T47D (cell line): ENCODE measurements at regions not wholly inside any gene's neighbourhood (a gene's known extent, or its start where the extent isn't known, plus 50 kb on each side); places are given as distances from the start of the nearest gene placed in this dataset.
"Not testable (repeated sequence)": the region's sequence is repeated elsewhere in the genome, so short reads cannot be mapped to it uniquely, and the experiment has no call there.

ENCODE experiments used
- DNase-seq, 2 experiments: peaks; one replicate each; pipeline versions ENCODE4 v3.0.0 to v3.0.0-alpha.2; 2011 to 2012; ENCODE audit warnings: low read depth in 1 of 2, low spot score in 1 of 2
- in situ Hi-C: cut with HindIII; loops from 2 replicates; pipeline ENCODE4 v1.10.0; 2016; ENCODE audit warnings: low sequenced_read_pairs, low pct_unique_long_range_greater_than_20kb

DNA sequence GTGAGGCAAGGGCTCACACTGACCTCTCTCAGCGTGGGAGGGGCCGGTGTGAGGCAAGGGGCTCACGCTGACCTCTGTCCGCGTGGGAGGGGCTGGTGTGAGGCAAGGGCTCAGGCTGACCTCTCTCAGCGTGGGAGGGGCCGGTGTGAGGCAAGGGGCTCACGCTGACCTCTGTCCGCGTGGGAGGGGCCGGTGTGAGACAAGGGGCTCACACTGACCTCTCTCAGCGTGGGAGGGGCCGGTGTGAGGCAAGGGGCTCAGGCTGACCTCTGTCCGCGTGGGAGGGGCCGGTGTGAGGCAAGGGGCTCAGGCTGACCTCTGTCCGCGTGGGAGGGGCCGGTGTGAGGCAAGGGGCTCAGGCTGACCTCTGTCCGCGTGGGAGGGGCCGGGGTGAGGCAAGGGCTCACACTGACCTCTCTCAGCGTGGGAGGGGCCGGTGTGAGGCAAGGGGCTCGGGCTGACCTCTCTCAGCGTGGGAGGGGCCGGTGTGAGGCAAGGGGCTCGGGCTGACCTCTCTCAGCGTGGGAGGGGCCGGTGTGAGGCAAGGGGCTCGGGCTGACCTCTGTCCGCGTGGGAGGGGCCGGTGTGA lies 315.0 kb downstream of the OR4F29 start:
- DNase-seq, in situ Hi-C loops: not testable (repeated sequence)

- in situ Hi-C loops, DNase-seq: not testable (repeated sequence)
These were observed 316.5 kb downstream of the OR4F29 start for GRCh38 chr1:134936-135335.

GRCh38 chr1:118440-118839 lies 333.0 kb downstream of the OR4F29 start:
- in situ Hi-C loops, DNase-seq: not testable (repeated sequence)

- DNase-seq, in situ Hi-C loops: not testable (repeated sequence)
These were observed 335.9 kb downstream of the OR4F29 start for GRCh38 chr1:115534-115933.

DNA sequence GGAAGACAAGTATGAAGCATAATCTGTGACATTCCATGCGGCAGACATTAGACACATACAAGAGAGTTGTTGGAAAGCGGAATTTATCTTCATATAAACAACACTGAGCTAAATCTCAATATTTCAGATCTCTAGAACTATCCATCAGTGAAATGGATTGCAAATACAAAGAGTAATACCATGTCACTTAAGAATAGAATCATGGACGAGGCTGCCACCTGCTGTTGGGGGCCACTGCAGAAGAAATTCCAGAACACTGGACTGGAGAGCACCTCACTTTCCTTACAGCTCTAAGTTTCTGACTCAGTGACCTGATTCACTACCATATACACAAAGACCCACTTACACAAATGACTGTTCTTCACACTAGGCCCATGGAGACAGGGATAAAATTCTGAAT lies 346.7 kb downstream of the OR4F29 start:
- in situ Hi-C loops, DNase-seq: not testable (repeated sequence)

DNA sequence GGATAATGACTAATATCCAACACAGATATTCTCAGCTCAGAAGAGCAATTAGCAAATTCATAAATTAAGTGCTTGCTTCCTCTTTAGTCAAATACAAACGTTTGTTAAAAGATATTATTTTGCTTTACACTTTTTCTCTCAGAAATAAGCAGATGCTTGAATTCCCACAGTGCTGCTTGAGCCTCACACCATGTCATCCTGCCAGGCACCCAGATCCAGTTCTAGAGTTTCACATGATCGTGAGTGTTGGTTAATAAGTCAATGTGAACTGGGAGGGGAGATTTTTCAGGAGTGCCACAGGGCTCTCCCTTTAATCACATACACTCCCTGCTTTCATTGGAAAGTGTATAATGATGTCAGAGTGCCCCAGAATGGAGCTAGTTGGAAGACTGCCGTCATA lies 352.0 kb downstream of the OR4F29 start:
- DNase-seq, in situ Hi-C loops: not testable (repeated sequence)

DNA sequence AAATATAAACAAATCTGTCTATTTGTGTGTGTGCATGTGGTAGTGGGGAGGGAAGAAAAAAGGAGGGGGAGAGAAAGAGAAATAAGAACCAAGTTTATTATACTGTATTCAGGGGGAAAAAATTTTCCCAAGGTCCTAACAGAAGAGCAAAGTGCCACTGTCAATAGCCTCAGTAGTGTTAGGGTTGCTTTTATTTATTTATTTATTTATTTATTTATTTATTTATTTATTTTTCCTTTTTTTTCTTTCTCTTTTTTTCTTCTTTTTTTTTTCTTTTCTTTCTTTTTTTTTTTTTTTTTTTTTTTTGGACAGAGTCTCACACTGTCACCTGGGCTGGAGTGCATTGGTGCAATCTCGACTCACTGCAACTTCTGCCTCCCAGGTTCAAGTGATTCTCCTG lies 352.7 kb downstream of the OR4F29 start:
- DNase-seq, in situ Hi-C loops: not testable (repeated sequence)

GRCh38 chr1:91279-91678 lies 360.2 kb downstream of the OR4F29 start:
- in situ Hi-C loops, DNase-seq: not testable (repeated sequence)

GRCh38 chr1:88110-88509 lies 363.4 kb downstream of the OR4F29 start:
- DNase-seq, in situ Hi-C loops: not testable (repeated sequence)

DNA sequence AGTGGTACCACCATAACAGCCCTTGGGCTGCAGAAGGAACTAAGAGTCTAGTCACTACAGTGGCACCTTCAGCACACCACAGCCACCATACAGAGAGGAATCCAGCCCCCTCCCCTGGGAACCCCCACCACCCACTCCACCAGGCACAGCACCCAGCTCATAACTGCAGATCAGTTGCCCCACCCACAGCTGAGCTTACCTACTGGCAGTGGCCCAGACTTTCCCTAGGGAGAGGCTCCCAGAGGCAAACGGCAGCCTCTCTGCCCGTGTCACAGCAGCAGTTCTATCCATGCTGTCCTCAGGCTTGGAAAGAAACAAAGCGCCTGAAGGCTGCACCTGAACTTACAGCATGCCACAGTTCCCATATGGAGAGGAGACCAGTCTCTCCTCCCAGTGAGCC lies 372.3 kb downstream of the OR4F29 start:
- in situ Hi-C loops, DNase-seq: not testable (repeated sequence)

DNA sequence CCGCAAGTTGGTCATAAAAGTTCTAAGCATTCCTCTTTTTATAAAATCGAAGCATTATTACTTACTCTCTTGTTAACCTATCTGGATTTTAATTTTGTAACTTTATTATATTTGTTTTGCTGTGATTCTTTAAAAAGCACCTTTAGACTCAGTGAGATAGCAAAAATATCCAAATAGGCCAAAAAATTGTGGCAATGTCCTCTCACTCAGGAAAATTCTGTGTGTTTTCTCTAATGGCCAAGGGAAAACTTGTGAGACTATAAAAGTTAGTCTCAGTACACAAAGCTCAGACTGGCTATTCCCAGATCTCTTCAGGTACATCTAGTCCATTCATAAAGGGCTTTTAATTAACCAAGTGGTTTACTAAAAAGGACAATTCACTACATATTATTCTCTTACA lies 386.4 kb downstream of the OR4F29 start, which contains the start of gene OR4F5:
Gene OR4F5 (plus strand): TSS at position 301 of the 400 bp plus-strand sequence.
- in situ Hi-C loops, DNase-seq: not testable (repeated sequence)

- in situ Hi-C loops, DNase-seq: not testable (repeated sequence)
These were observed 395.4 kb downstream of the OR4F29 start for GRCh38 chr1:56014-56531.

DNA sequence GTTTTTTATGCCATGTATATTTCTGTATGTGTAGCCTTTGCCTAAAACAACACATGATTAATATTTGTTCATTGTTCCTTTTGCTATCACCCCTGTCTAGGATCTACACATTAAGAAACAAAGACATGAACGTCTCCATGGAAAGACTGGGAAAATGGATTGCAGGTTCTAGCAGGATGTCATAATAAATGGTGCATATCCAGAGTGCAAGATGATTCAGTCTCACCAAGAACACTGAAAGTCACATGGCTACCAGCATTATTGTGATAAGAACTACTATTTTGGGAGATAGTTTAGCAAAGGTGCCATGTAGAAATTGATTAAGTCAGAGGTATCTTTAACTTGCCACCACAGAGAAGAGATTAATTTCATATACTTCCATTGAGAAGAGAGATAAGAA lies 398.3 kb downstream of the OR4F29 start:
- DNase-seq, in situ Hi-C loops: not testable (repeated sequence)

- DNase-seq, in situ Hi-C loops: not testable (repeated sequence)
These were observed 409.5 kb downstream of the OR4F29 start for GRCh38 chr1:41965-42466.

GRCh38 chr1:41197-41596 lies 410.3 kb downstream of the OR4F29 start:
- in situ Hi-C loops, DNase-seq: not testable (repeated sequence)

- DNase-seq, in situ Hi-C loops: not testable (repeated sequence)
These were observed 422.3 kb downstream of the OR4F29 start for GRCh38 chr1:29183-29582.

DNA sequence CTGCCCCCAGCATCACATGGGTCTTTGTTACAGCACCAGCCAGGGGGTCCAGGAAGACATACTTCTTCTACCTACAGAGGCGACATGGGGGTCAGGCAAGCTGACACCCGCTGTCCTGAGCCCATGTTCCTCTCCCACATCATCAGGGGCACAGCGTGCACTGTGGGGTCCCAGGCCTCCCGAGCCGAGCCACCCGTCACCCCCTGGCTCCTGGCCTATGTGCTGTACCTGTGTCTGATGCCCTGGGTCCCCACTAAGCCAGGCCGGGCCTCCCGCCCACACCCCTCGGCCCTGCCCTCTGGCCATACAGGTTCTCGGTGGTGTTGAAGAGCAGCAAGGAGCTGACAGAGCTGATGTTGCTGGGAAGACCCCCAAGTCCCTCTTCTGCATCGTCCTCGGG lies 434.2 kb downstream of the OR4F29 start:
- DNase-seq, in situ Hi-C loops: not testable (repeated sequence)

DNA sequence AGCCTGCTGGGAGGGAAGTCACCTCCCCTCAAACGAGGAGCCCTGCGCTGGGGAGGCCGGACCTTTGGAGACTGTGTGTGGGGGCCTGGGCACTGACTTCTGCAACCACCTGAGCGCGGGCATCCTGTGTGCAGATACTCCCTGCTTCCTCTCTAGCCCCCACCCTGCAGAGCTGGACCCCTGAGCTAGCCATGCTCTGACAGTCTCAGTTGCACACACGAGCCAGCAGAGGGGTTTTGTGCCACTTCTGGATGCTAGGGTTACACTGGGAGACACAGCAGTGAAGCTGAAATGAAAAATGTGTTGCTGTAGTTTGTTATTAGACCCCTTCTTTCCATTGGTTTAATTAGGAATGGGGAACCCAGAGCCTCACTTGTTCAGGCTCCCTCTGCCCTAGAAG lies 435.5 kb downstream of the OR4F29 start:
- in situ Hi-C loops, DNase-seq: not testable (repeated sequence)
